Right atrium auricular region (tissue), 2 donors: ENCODE measurements at regions not wholly inside any gene's neighbourhood (a gene's known extent, or its start where the extent isn't known, plus 50 kb on each side); places are given as distances from the start of the nearest gene placed in this dataset.

Source experiments
- DNase-seq: peaks from one replicate; pipeline ENCODE4 v3.0.0-alpha.2; 2019; ENCODE audit warnings: low spot score
- H3K27ac ChIP-seq, 2 donors: fragments of 200-600 bp; sonication (generic); 1 replicate in 1 of 2; 2 replicates in 1 of 2; pipeline ENCODE4 v1.5.1; 2016 to 2019
- H3K27me3 ChIP-seq, 2 donors: fragments of 200-600 bp; sonication (generic); one replicate each; pipeline versions ENCODE4 v1.5.1 to v1.6.0; 2017 to 2019
- H3K36me3 ChIP-seq: fragments of 200-600 bp; sonication (generic); one replicate; pipeline ENCODE4 v1.5.1; 2016
- H3K4me1 ChIP-seq, 2 donors: fragments of 200-600 bp; sonication (generic); one replicate each; pipeline versions ENCODE4 v1.5.1 to v1.6.0; 2017 to 2019
- H3K4me3 ChIP-seq, 2 donors: fragments of 200-600 bp; sonication (generic); 1 replicate in 1 of 2; 2 replicates in 1 of 2; pipeline ENCODE4 v1.5.1; 2017 to 2019; ENCODE audit warnings: mild to moderate bottlenecking in 1 of 2, moderate library complexity in 1 of 2
- H3K9me3 ChIP-seq, 2 donors: fragments of 200-600 bp; sonication (generic); one replicate each; pipeline ENCODE4 v1.5.1; 2019
- CTCF ChIP-seq, 2 donors: fragments of 200-600 bp; sonication (generic); IDR thresholded peaks; one replicate each; pipeline ENCODE4 v1.5.1; 2019; ENCODE audit warnings: antibody characterized with exemption in 2 of 2

DNA sequence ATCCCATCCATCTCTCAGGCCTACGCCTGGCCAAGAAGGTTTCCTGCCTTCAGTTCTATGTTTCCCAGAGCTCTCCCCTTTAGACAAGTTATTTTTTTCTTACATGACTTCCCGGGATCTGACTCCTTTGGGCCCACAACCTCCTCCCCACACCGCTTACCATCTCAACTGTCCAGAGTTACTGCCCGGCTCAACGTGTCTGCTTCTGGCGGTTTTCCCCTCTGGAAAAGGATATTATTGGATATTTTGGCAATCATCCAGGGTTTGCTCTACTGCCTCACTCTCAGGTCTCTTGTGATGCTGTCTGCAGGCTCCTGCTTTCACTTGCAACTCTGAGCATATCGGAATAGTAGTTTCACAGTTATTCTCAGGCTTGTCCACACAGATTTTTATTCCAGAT, 318.2 kb upstream of the CAMK1G start:
- H3K4me3 ChIP-seq, result no peak overlapping the region
- no peak for DNase-seq
- no peak for TF ChIP-seq CTCF (IDR thresholded peaks at IDR 0.05)
- H3K9me3 ChIP-seq, result no peaks in the 10 kb centered on the region
- H3K4me1 ChIP-seq, result no peaks in the 10 kb centered on the region
- no peak overlapping the region for H3K27ac ChIP-seq
- H3K27me3 ChIP-seq, result no peaks in the 10 kb centered on the region
- H3K36me3 ChIP-seq, result no peaks in the 10 kb centered on the region

- Histone ChIP-seq H3K27me3 (no peaks in the 10 kb centered on the region), H3K4me1 (no peaks in the 10 kb centered on the region), H3K36me3 (no peaks in the 10 kb centered on the region), H3K9me3 (no peaks in the 10 kb centered on the region), H3K27ac (no peak overlapping the region), H3K4me3 (no peak overlapping the region)
- no peak for DNase-seq
- no peak for TF ChIP-seq CTCF (IDR thresholded peaks at IDR 0.05)
These were observed 316.8 kb upstream of the CAMK1G start for GRCh38 chr1:209266590-209267205.

DNA sequence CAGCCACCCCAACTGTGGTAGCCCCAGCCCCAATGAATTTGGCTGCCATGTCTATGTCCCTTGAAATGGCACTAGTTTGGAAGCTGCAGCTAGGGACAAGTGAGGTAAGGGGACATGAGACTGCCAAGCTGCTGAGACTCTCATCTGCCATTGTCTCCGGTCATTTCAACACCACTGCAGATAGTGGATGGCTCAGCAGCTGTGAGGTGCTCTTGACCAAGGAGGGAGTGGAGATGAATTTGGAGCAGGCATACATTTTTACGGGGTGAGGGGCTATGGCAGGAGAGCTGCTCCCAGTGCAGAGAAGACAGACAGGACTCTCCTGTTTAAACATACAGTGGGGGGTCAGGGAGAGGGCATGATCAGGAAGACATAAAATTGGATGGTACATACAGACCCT, 315.5 kb upstream of the CAMK1G start:
- DNase-seq, result no peak
- Histone ChIP-seq H3K27ac (no peak overlapping the region), H3K9me3 (no peaks in the 10 kb centered on the region), H3K4me1 (no peaks in the 10 kb centered on the region), H3K36me3 (no peaks in the 10 kb centered on the region), H3K27me3 (no peaks in the 10 kb centered on the region), H3K4me3 (no peak overlapping the region)
- no peak for TF ChIP-seq CTCF (IDR thresholded peaks at IDR 0.05)

DNA sequence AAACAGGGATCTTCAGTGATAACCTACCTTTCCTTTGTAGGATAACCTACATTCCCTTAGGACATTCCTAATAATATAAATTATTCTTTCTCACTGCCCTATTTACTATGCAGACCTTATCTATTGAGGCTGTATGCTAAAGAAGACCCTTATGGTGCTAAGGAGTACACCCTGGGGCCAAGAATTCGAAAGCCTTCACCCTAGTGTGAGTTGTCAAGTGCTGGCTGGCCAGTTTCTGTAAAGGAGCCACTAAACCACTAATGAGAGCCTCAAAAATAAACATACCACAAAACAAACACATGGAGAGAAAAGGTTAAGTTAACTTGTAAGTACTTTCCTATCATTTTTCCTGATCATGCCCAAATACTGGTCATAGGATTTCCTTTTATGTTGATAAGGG, 315.0 kb upstream of the CAMK1G start:
- Histone ChIP-seq H3K9me3 (no peaks in the 10 kb centered on the region), H3K27ac (no peak overlapping the region), H3K4me3 (no peak overlapping the region), H3K36me3 (no peaks in the 10 kb centered on the region), H3K4me1 (no peaks in the 10 kb centered on the region), H3K27me3 (no peaks in the 10 kb centered on the region)
- no peak for TF ChIP-seq CTCF (IDR thresholded peaks at IDR 0.05)
- DNase-seq, result no peak

DNA sequence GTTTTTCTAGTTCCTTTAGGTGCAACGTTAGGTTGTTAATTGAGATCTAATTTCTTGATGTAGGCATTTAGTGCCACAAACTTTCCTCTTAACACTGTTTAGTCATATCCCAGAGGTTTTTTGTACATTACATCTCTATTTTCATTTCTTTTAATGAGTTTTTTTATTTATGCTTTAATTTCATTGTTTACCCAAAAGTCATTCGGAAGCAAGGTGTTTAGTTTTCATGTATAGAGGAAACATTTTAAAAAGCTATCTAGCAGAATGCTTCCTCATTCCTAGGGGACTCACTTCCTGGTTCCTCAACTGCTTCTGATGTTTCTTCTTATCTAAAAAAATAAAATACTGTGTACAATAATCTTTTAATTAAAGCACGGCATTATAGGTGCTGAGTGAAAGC, 307.2 kb upstream of the CAMK1G start:
- no peaks in the 10 kb centered on the region for H3K36me3 ChIP-seq
- no peaks in the 10 kb centered on the region for H3K4me1 ChIP-seq
- no peak overlapping the region for H3K27ac ChIP-seq
- TF ChIP-seq CTCF (IDR thresholded peaks at IDR 0.05), result no peak
- DNase-seq, result no peak
- H3K27me3 ChIP-seq, result no peaks in the 10 kb centered on the region
- H3K4me3 ChIP-seq, result no peak overlapping the region
- H3K9me3 ChIP-seq, result peaks cover 0 to 6% of the 10 kb centered on the region in 2 donors

- DNase-seq, result no peak
- Histone ChIP-seq H3K4me1 (no peaks in the 10 kb centered on the region), H3K9me3 (peaks cover 0 to 6% of the 10 kb centered on the region in 2 donors), H3K4me3 (no peak overlapping the region), H3K27ac (no peak overlapping the region), H3K27me3 (no peaks in the 10 kb centered on the region), H3K36me3 (no peaks in the 10 kb centered on the region)
- no peak for TF ChIP-seq CTCF (IDR thresholded peaks at IDR 0.05)
These were observed 305.9 kb upstream of the CAMK1G start for GRCh38 chr1:209277662-209278061.
